Psoas muscle (tissue), 7 donors: ENCODE measurements at regions not wholly inside any gene's neighbourhood (a gene's known extent, or its start where the extent isn't known, plus 50 kb on each side); places are given as distances from the start of the nearest gene placed in this dataset.

Experiments
- ATAC-seq, 4 donors: fragments of 200-7000 bp; cut with Tn5 transposase; one replicate each; pipeline ENCODE4 v1.9.1; 2020; ENCODE audit warnings: moderate library complexity in 3 of 4, mild to moderate bottlenecking in 2 of 4
- DNase-seq, 2 donors: peaks; one replicate each; pipeline ENCODE4 v3.0.0-alpha.2; 2020
- H3K27ac ChIP-seq: fragments of 200-600 bp; one replicate; pipeline ENCODE4 v1.8.0; 2022
- H3K27me3 ChIP-seq, 3 donors: fragments of 200-600 bp in 1 of 3; one replicate each; pipeline versions ENCODE4 v1.6.1 to v1.8.0; 2013 to 2022; ENCODE audit warnings: low read length in 2 of 3, mild to moderate bottlenecking in 2 of 3, moderate library complexity in 1 of 3; ENCODE audit not compliant: insufficient read depth in 3 of 3
- H3K36me3 ChIP-seq, 2 donors: fragments of 200-600 bp in 1 of 2; one replicate each; pipeline versions ENCODE4 v1.6.1 to v1.8.0; 2013 to 2022; ENCODE audit warnings: low read depth in 1 of 2, mild to moderate bottlenecking in 1 of 2, moderate library complexity in 1 of 2; ENCODE audit not compliant: insufficient read depth in 1 of 2
- H3K4me1 ChIP-seq: fragments of 200-600 bp; one replicate; pipeline ENCODE4 v1.8.0; 2022
- H3K4me3 ChIP-seq: fragments of 200-600 bp; one replicate; pipeline ENCODE4 v1.8.0; 2022; ENCODE audit warnings: mild to moderate bottlenecking
- H3K9me3 ChIP-seq: fragments of 200-600 bp; one replicate; pipeline ENCODE4 v1.8.0; 2022
- WGBS, 3 donors: extraction: QIAGEN DNeasy Blood & Tissue Kit; methylation state at CpG; one replicate each; pipeline versions ENCODE4 v1.1.6 to v1.1.7; 2013; 5-methylcytosine and 5-hydroxymethylcytosine counted together
- intact Hi-C, 2 donors: fragments of 100-400 bp; cut with DNase I; formaldehyde crosslinking; loops; one replicate each; pipeline versions ENCODE4 v1.11.0 to v1.14.2; 2022
- TF ChIP-seq, protein P1 (sequence below): fragments of 200-600 bp; IDR thresholded peaks from one replicate; pipeline ENCODE4 v1.8.0; 2022; ENCODE audit warnings: antibody characterized with exemption
- donor health status: healthy with polysubstance abuse.
- donor health status: DM: no; HTN: no; CAD: no; lungs with moderate emphysema.
- donor health status: Bipolar disorder and iron deficiency.
- donor health status: healthy.
- donor health status: DM: yes; HTN: yes; CAD: no.
- donor health status: DM: no; HTN: no; CAD: no.
- donor health status: DM: yes; HTN: yes; CAD: no.

DNA sequence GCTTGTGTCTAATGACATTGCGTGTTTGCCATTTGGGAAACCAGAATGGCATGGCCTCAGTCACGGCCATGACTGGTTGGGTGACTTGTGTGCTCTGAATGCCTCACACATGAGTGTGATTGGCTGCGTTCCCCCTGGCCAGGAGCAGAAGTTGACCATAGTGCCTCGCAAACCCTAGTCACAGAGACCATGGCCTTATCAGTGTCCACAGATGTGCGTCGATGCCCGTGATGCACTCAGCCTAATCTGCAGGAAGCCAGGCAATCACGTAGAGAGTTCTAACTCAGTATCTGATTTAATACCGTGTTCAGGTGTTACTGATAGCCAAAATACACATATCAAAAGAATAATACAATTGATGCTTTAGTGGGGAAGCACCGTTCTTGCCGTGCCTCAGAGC is 64.0 kb downstream of the BOLA3 start:
- Histone ChIP-seq H3K27ac (no peak overlapping the region), H3K4me1 (no peaks in the 10 kb centered on the region), H3K4me3 (no peak overlapping the region), H3K9me3 (no peaks in the 10 kb centered on the region), H3K27me3 (no peaks in the 10 kb centered on the region), H3K36me3 (peaks cover 0 to 31% of the 10 kb centered on the region in 2 donors)
- DNase-seq, result no peak
- peak in 2 of 4 donors; percentile 44 to 61 for ATAC-seq
- TF ChIP-seq, protein P1, sequence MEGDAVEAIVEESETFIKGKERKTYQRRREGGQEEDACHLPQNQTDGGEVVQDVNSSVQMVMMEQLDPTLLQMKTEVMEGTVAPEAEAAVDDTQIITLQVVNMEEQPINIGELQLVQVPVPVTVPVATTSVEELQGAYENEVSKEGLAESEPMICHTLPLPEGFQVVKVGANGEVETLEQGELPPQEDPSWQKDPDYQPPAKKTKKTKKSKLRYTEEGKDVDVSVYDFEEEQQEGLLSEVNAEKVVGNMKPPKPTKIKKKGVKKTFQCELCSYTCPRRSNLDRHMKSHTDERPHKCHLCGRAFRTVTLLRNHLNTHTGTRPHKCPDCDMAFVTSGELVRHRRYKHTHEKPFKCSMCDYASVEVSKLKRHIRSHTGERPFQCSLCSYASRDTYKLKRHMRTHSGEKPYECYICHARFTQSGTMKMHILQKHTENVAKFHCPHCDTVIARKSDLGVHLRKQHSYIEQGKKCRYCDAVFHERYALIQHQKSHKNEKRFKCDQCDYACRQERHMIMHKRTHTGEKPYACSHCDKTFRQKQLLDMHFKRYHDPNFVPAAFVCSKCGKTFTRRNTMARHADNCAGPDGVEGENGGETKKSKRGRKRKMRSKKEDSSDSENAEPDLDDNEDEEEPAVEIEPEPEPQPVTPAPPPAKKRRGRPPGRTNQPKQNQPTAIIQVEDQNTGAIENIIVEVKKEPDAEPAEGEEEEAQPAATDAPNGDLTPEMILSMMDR, result no peak
- intact Hi-C loops, result no loop called here
- WGBS, 3 donors, result 87 to 93% (median 91%) methylated on average over 11 of the region's 11 CpGs
